ENCODE measurements at regions not wholly inside any gene's neighbourhood (a gene's known extent, or its start where the extent isn't known, plus 50 kb on each side); places are given as distances from the start of the nearest gene placed in this dataset.

DNA sequence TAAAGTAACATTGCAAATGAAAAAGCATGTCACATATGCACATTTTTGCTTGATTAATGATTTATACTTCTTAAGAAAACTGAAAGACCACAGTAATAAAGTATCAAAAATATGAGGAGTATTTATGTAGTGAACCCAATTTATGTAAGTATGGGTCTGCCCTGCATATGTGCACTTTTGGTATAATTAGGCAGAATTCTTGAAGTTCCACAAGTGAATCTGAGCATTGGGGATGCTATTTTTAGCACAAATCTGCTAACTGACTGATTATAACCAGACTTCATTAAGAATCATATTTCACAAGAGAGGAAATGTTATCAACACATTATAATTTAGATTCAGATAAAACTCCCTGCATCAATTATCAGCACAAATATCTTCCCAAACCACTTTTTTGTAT lies 407.1 kb upstream of the LRRC4C start:
- Histone ChIP-seq H3K79me2 (ENCODE audit: low read length) (no peaks in the 10 kb centered on the region), H3K36me3 (replicated peaks; ENCODE audit: insufficient read depth, low read length) (no peaks in the 10 kb centered on the region), H4K20me1 (ENCODE audit: insufficient read depth, low read length) (no peaks in the 10 kb centered on the region), H3K9me3 (replicated peaks; ENCODE audit: insufficient read depth, low read length) (no peaks in the 10 kb centered on the region), H2AFZ (ENCODE audit: low read length) (no peak overlapping the region), H3F3A (ENCODE audit: insufficient read depth, low read length) (no peaks in the 10 kb centered on the region), H3K9me2 (replicated peaks; ENCODE audit: insufficient read depth, low read length) (no peaks in the 10 kb centered on the region), H3K4me1 (ENCODE audit: low read length) (no peaks in the 10 kb centered on the region), H3K27me3 (replicated peaks; ENCODE audit: insufficient read depth, low read length) (no peaks in the 10 kb centered on the region), H3K4me2 (ENCODE audit: low read depth, low read length) (no peak overlapping the region), H3K9ac (ENCODE audit: low read length) (no peak overlapping the region), H3K27ac (ENCODE audit: low read length) (no peak overlapping the region), H3K4me3 (ENCODE audit: low read length) (no peak overlapping the region)
- DNase-seq: no peak
- TF ChIP-seq EZH2 (optimal IDR thresholded peaks at IDR 0.05; ENCODE audit: low read depth, low read length): no peak
- no peak for TF ChIP-seq EZH2phosphoT487 (IDR thresholded peaks at IDR 0.05; ENCODE audit: low read length)
- TF ChIP-seq, protein P1, sequence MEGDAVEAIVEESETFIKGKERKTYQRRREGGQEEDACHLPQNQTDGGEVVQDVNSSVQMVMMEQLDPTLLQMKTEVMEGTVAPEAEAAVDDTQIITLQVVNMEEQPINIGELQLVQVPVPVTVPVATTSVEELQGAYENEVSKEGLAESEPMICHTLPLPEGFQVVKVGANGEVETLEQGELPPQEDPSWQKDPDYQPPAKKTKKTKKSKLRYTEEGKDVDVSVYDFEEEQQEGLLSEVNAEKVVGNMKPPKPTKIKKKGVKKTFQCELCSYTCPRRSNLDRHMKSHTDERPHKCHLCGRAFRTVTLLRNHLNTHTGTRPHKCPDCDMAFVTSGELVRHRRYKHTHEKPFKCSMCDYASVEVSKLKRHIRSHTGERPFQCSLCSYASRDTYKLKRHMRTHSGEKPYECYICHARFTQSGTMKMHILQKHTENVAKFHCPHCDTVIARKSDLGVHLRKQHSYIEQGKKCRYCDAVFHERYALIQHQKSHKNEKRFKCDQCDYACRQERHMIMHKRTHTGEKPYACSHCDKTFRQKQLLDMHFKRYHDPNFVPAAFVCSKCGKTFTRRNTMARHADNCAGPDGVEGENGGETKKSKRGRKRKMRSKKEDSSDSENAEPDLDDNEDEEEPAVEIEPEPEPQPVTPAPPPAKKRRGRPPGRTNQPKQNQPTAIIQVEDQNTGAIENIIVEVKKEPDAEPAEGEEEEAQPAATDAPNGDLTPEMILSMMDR (IDR thresholded peaks at IDR 0.05; ENCODE audit: low read length): no peak

DNA sequence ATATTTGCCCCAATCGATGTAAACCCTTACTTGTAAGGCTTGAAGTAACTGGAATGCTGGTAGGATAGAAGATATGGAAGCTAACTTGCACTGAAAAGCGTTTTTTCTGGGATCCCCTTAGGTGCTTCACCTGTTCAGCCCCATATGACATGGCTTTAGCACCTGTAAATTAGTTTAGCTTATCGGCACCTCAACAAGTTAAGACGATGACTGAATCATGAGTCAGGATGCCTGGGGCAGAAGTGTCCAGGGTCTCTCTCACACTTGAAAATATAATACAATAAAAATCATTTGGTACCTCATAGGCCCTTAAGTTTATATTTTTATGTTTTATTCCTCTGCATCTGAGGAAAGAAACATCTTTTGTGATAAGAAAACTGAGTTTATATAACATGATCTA lies 409.2 kb upstream of the LRRC4C start:
- no peaks in the 10 kb centered on the region for H3K27me3 ChIP-seq (replicated peaks; ENCODE audit: insufficient read depth, low read length)
- no peak for TF ChIP-seq EZH2phosphoT487 (IDR thresholded peaks at IDR 0.05; ENCODE audit: low read length)
- TF ChIP-seq, protein P1 (IDR thresholded peaks at IDR 0.05; ENCODE audit: low read length): no peak
- no peak for TF ChIP-seq EZH2 (optimal IDR thresholded peaks at IDR 0.05; ENCODE audit: low read depth, low read length)
- H3F3A ChIP-seq (ENCODE audit: insufficient read depth, low read length): no peaks in the 10 kb centered on the region
- H3K4me2 ChIP-seq (ENCODE audit: low read depth, low read length): no peak overlapping the region
- no peaks in the 10 kb centered on the region for H3K36me3 ChIP-seq (replicated peaks; ENCODE audit: insufficient read depth, low read length)
- H3K4me3 ChIP-seq (ENCODE audit: low read length): no peak overlapping the region
- H3K4me1 ChIP-seq (ENCODE audit: low read length): no peaks in the 10 kb centered on the region
- H4K20me1 ChIP-seq (ENCODE audit: insufficient read depth, low read length): no peaks in the 10 kb centered on the region
- H3K27ac ChIP-seq (ENCODE audit: low read length): no peak overlapping the region
- H3K9me2 ChIP-seq (replicated peaks; ENCODE audit: insufficient read depth, low read length): no peaks in the 10 kb centered on the region
- H3K9ac ChIP-seq (ENCODE audit: low read length): no peak overlapping the region
- H2AFZ ChIP-seq (ENCODE audit: low read length): no peak overlapping the region
- H3K79me2 ChIP-seq (ENCODE audit: low read length): no peaks in the 10 kb centered on the region
- no peak for DNase-seq
- H3K9me3 ChIP-seq (replicated peaks; ENCODE audit: insufficient read depth, low read length): no peaks in the 10 kb centered on the region

DNA sequence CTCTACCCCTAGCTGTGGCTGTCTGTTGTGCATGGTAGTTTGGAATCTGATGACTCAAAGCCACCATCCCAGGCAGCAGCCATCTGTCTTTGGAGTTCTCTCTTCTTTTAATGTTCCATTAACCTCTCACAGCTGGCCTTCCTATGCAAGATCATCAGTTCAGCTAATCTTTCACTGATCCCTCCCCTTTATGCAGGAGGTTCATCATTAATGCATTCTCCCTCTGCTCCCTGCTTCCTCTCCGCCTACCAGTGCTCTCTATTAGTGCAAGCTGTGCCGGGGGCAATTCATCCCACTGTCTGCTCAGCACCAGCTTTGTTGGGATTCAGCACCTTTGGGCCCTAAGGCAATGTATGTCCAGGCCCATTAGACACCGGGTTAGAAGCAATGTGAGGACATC lies 413.0 kb upstream of the LRRC4C start:
- no peak overlapping the region for H3K4me3 ChIP-seq (ENCODE audit: low read length)
- H2AFZ ChIP-seq (ENCODE audit: low read length): no peak overlapping the region
- no peaks in the 10 kb centered on the region for H4K20me1 ChIP-seq (ENCODE audit: insufficient read depth, low read length)
- H3K36me3 ChIP-seq (replicated peaks; ENCODE audit: insufficient read depth, low read length): no peaks in the 10 kb centered on the region
- no peaks in the 10 kb centered on the region for H3K4me1 ChIP-seq (ENCODE audit: low read length)
- no peaks in the 10 kb centered on the region for H3K9me3 ChIP-seq (replicated peaks; ENCODE audit: insufficient read depth, low read length)
- no peak for DNase-seq
- H3K27ac ChIP-seq (ENCODE audit: low read length): no peak overlapping the region
- no peak overlapping the region for H3K9ac ChIP-seq (ENCODE audit: low read length)
- no peak for TF ChIP-seq EZH2 (optimal IDR thresholded peaks at IDR 0.05; ENCODE audit: low read depth, low read length)
- TF ChIP-seq, protein P1 (IDR thresholded peaks at IDR 0.05; ENCODE audit: low read length): no peak
- no peak for TF ChIP-seq EZH2phosphoT487 (IDR thresholded peaks at IDR 0.05; ENCODE audit: low read length)
- no peaks in the 10 kb centered on the region for H3K79me2 ChIP-seq (ENCODE audit: low read length)
- H3K27me3 ChIP-seq (replicated peaks; ENCODE audit: insufficient read depth, low read length): no peaks in the 10 kb centered on the region
- no peaks in the 10 kb centered on the region for H3K9me2 ChIP-seq (replicated peaks; ENCODE audit: insufficient read depth, low read length)
- H3K4me2 ChIP-seq (ENCODE audit: low read depth, low read length): no peak overlapping the region
- H3F3A ChIP-seq (ENCODE audit: insufficient read depth, low read length): no peaks in the 10 kb centered on the region

All from MM.1S (cell line).